Mammary epithelial cell (primary cell): ENCODE measurements at regions not wholly inside any gene's neighbourhood (a gene's known extent, or its start where the extent isn't known, plus 50 kb on each side); places are given as distances from the start of the nearest gene placed in this dataset.

Experiments
- CTCF ChIP-seq, 2 donors: IDR thresholded peaks in 1 of 2; conservative IDR thresholded peaks in 1 of 2; 2 replicates each; pipeline ENCODE4 v1.5.1; 2011 to 2012; ENCODE audit warnings: inconsistent platforms in 2 of 2, low read length in 2 of 2, mild to moderate bottlenecking in 2 of 2, control low read depth in 1 of 2, low read depth in 1 of 2; ENCODE audit not compliant: insufficient read depth in 1 of 2; ENCODE audit errors: extremely low read depth in 1 of 2
- EZH2 ChIP-seq: IDR thresholded peaks from 2 replicates; pipeline ENCODE4 v1.6.1; 2012; ENCODE audit warnings: low read length, inconsistent platforms, borderline replicate concordance

GRCh38 chr12:53827306-53827705, 75.5 kb upstream of the CISTR start:
- TF ChIP-seq CTCF (conservative IDR thresholded peaks at IDR 0.05 in 1 of 2, IDR thresholded peaks at IDR 0.05 in 1 of 2; ENCODE audit: extremely low read depth in 1 of 2, insufficient read depth in 1 of 2, low read depth in 1 of 2, low read length in 2 of 2) (no peak), EZH2 (no peak)
